Breast epithelium (tissue), 3 donors: ENCODE measurements at regions not wholly inside any gene's neighbourhood (a gene's known extent, or its start where the extent isn't known, plus 50 kb on each side); places are given as distances from the start of the nearest gene placed in this dataset.

Experiments used
- CTCF ChIP-seq, 3 donors: fragments of 450-650 bp; IDR thresholded peaks; one replicate each; pipeline ENCODE4 v1.5.1; 2016 to 2017; ENCODE audit warnings: antibody characterized with exemption in 3 of 3, mild to moderate bottlenecking in 3 of 3, moderate library complexity in 3 of 3
- POLR2A ChIP-seq: fragments of 450-650 bp; IDR thresholded peaks from one replicate; pipeline ENCODE4 v1.6.1; 2016; ENCODE audit warnings: antibody characterized with exemption, mild to moderate bottlenecking, moderate library complexity

- TF ChIP-seq POLR2A = no peak
- TF ChIP-seq CTCF (IDR thresholded peaks at IDR 0.05) = no peak
These were observed 473.8 kb upstream of the HSF2 start for GRCh38 chr6:121925534-121926255.
